Fibroblast of skin of left biceps (primary cell): ENCODE measurements at regions not wholly inside any gene's neighbourhood (a gene's known extent, or its start where the extent isn't known, plus 50 kb on each side); places are given as distances from the start of the nearest gene placed in this dataset.
A peak's percentile ranks its signal among the peaks of the same experiment; 100 is the strongest.
"Not testable (repeated sequence)": the region's sequence is repeated elsewhere in the genome, so short reads cannot be mapped to it uniquely, and the experiment has no call there.

Experiments used
- DNase-seq, 2 experiments: peaks; one replicate each; pipeline ENCODE4 v3.0.0-alpha.2; 2013; ENCODE audit warnings: low read depth in 2 of 2

DNA sequence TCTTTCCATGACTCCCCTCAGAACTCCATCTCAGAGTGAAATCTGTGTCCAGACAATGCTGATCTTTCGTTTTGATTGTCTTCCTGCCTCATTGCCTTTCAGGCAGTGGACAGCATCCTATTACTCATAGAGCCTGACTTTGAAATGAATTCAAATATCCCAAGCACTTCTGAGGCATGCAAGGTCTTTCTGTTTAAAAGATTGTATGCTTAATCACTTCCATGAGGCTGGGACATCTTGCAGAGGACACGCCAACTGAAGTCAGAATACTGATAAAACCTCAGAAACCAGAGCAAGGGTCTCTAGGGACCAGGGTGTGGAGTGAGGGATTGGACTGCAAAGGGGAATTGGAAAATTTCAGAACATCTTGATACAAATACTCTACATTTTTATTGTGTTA is 836.5 kb upstream of the ID2 start:
- peak; percentile 99 to 100 for DNase-seq

- no peak for DNase-seq
These were observed 835.2 kb upstream of the ID2 start for GRCh38 chr2:7846607-7847006.

DNA sequence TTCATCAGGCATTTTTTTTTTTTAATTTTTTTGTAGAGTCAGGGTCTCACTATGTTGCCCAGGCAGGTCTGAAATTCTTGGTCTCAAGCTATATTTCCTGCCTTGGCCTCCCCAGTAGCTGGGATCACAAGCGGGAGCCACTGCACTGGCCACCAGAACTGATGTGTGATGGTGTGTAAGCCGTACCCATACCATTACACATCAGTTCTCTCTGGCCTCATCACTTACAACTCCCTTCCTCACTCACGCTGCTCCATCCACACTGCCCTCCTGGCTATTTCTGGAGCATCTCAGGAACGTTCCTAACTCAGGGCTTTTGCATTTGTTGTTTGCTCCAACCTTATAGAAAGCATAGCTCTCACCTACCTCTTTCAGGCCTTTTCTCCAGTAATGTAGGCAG is 834.5 kb upstream of the ID2 start:
- DNase-seq, result no peak

- no peak for DNase-seq
These were observed 832.8 kb upstream of the ID2 start for GRCh38 chr2:7849027-7849426.

GRCh38 chr2:7849531-7849930 is 832.3 kb upstream of the ID2 start:
- no peak for DNase-seq

- no peak for DNase-seq
These were observed 829.3 kb upstream of the ID2 start for GRCh38 chr2:7852546-7852945.

- DNase-seq, result peak; percentile 61 to 62
These were observed 824.0 kb upstream of the ID2 start for GRCh38 chr2:7857904-7858303.

- no peak for DNase-seq
These were observed 823.2 kb upstream of the ID2 start for GRCh38 chr2:7858624-7859023.

DNA sequence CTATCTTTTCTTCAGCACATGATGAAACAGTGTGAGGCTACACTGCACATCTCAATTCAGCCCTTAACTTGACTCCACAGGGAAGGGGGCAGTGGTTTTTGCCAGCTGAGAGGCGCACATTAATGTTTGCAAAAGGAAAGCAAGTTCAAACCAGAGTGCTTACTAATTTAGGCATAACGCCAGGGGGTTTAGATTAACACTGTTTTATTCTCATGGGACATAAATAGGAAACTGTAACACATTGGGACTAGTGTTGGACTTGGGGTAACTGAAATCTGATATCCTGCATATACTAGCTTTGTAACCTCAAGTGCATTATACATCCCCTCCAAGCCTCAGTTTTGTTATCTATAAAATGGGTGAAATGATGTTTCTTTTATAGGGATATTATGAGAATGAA is 821.2 kb upstream of the ID2 start:
- DNase-seq, result no peak

DNA sequence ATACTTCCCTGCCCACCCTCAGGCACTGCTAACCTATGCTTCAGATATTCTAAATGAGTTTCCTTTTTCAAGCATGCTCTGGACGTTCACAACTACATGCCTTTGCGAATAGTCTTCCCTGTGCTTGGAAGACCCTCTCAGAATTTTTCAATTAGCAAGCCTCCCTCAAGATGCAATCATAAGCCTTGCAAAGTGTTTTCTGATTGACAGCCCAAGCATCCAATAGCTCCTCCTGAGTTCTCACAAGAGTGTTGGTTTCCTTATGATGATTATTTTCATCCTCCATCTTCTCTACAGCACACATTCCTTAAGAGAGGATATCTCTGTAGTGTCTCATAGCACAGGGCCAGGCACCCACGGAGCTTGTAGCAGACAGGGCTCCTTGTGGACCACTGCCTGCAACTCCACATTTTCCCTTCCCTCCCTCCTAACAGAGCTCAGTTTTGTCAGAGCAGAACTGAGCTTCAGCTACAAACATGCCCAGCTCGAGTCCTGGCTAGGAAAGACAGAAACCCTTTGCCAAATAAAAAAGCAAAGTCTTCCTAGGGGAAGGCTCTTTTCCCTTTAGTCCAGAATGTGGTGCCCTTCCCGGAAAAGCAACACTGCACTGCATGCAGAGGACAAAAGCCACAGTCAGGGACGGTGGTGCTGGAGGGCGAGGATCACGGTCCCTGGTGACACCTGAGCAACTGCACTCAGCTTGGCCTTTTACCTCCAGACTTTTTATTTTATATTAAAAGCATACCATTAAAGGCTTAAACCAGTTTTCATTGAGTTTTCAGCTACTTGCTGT is 819.8 kb upstream of the ID2 start:
- DNase-seq, result no peak

DNA sequence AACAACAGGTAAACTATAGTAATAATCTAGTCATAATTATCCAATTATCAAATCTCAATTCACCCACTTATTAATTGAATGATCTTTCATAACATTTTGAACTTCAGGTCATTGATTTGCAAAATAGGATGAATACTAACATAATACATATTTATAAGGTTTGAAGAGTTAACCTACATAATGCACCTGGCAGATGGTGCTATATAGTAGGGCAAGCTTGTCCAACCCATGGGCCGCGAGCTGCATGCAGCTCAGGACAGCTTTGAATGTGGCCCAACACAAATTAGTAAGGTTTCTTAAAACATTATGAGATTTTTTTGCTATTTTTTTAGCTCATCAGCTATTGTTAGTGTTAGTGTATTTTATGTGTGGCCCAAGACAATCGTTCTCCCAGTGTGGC is 815.8 kb upstream of the ID2 start:
- no peak for DNase-seq

- DNase-seq, result no peak
These were observed 815.0 kb upstream of the ID2 start for GRCh38 chr2:7866825-7867224.

GRCh38 chr2:7867867-7868266 is 814.0 kb upstream of the ID2 start:
- no peak for DNase-seq

DNA sequence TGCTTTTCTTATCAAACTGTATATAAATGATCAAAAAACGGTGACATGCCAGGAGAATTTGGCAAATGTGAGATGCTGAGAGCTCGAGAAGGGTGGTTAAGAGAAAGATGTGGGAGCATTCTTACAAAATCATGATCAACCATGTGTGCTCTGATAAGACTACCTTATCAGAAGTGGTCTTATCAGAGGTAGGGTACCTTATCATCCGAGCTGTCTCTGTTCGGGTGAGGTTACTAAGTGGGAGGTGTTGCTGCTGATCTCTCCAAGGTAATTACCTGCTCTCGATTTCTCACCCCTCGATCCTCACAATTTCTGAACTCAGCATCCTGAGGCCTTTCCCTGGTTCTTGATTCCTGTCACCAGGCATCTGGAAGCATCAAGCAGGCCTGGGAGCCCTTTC is 813.0 kb upstream of the ID2 start:
- no peak for DNase-seq

DNA sequence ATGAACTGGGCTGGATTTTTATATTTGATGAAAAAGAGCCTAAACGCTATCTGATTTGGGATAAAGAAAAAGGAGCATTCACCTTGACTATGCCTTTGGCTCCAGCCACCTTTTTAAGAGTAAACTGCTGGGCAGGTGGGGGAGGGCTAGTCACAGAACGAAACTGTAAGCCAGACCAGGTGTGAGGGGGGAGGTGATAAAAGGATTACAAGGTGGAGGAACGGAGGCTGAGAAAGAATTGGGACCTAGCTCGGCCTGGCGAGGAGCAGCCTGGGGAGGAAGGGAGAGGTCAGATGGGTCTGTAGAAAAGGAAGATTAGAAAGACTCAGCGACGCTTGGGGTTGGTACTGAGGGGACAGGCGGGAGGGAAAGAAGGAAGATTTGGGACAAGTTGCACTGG is 805.4 kb upstream of the ID2 start:
- not testable (repeated sequence) for DNase-seq

- DNase-seq, result not testable (repeated sequence)
These were observed 803.6 kb upstream of the ID2 start for GRCh38 chr2:7878266-7878665.

- no peak for DNase-seq
These were observed 802.9 kb upstream of the ID2 start for GRCh38 chr2:7878786-7879482.

DNA sequence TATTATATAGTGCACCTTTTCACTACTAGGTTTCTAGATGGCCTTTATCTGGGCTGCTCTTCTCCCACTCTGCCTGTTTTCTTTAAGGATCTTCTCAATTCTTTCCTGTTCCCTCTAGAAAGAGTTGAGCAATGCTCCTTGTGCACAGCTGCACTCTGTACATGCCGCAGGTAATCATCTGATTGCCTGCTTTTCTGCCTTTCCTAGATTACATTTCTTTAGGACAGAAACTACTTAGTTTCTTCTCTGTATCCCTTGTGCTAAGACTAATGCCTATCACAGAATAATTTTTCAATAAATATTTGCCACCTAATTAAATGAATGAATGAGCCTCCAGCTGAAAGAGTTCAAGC is 802.4 kb upstream of the ID2 start:
- DNase-seq, result no peak

DNA sequence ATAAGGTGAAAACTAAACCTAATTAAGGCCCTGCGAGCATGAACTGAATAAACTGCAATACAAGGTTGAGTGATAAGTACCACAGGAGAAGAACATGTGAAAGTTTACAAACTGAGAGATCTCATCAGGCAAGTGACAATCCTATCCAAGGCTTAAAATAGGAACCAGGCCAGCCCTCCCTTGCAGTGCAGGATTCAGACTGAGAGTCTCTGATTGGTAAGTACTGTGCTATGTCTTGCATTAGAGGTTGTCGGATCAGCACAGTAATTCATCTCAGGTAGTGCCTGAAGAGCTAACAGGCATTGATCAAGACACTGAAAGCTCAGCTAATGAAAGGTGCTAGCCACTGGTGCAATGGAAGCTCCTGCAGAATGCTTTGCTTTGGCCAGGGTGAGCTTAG is 801.7 kb upstream of the ID2 start:
- DNase-seq, result no peak

GRCh38 chr2:7880566-7880965 is 801.3 kb upstream of the ID2 start:
- no peak for DNase-seq

- DNase-seq, result no peak
These were observed 800.8 kb upstream of the ID2 start for GRCh38 chr2:7881063-7881462.

DNA sequence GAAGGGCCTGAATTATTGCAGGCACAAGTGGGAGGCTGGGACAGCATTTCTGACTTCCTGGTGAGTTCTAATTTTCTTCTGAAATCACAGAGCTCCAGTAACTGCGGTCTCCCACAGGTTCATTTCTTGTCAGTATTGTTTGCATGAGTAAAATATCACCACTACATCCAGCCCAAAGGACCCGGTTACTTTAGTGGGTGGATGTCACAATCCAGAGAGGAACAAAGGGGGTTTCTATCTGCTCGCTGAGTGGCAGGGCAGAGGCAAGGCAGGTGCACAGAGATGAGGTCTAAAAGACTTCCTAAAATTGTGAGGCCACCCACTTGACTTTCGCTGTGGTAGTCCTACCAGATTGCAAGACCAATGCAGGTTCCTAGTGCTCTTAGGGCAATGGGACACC is 800.4 kb upstream of the ID2 start:
- no peak for DNase-seq

DNA sequence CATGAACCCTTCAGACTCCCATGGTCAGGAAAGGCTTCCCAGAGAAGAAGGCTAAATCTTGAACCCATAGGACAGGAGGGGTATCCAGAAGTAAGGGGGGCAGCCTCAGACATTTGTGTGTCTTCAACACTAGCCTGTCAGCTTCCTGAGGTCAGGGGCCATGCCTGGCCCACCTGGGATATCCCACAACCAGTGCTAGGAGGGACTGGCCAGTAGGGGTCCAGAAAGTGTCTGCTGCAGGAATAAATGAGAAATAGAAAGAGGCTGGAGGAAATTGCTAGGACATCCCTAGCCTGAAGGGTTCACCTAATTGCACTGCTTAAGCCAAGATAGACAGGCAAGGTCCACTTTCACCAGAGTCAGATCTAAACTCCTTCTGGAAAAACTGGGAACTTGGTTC is 799.6 kb upstream of the ID2 start:
- DNase-seq, result no peak

DNA sequence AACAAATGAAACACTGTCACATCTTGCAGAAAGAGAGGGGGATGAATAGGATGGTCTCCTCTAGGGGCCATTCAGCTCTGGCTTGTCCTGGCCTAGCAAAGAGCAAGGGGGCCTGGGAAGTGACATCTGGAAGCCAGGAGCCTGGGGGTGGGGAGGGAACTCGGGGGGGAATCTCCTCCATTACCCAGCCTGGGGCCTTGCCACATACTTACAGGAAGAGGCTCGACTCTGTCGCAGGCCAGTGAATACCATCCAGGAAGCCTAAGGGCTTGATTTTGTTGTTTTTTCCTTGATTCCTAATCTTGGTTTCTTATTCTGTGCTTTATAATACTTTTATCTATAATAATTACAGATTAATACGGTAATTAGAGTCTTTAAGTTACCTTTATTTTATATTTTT is 797.5 kb upstream of the ID2 start:
- DNase-seq, result no peak
